ENCODE measurements at regions not wholly inside any gene's neighbourhood (a gene's known extent, or its start where the extent isn't known, plus 50 kb on each side); places are given as distances from the start of the nearest gene placed in this dataset.
"Not testable (repeated sequence)": the region's sequence is repeated elsewhere in the genome, so short reads cannot be mapped to it uniquely, and the experiment has no call there.

DNA sequence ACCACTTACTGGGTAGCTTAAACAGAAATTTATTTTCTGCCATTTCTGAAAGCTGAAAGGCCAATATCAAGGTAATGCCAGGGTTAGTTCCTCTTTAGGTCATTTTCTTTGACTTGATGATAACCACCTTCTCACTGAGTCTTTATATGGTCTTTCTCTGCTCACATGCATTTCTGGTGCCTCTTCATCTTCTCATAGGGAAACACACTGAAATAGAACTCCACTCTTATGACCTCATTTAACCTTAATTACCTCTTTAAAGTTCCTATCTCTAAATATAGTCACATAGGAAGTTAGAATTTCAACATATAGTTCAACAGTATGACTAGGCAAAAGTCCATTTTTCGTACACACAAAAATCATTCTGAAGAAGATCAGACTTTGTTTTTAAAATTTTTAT is 616.8 kb upstream of the VRK2 start:
- no peak for DNase-seq (ENCODE audit: low spot score)

DNA sequence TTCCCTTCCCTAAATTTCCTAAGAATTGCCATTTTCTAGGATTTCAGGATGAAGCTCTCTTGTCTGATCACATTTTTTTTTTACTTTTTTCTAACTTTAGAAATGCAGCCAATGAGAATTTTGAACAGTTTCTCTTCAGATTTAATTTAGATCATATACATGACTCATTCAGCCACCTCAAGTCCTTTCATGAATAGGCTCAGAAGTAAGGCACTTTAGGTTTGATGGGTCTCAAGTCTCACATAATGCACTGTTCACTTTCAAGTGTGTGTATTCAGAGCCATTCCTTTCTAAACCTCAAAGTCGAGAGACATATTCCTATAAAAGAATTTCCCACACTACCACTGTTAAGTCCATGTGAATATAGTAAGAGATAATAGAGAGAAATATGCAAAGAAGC is 614.1 kb upstream of the VRK2 start:
- no peak for DNase-seq (ENCODE audit: low spot score)

DNA sequence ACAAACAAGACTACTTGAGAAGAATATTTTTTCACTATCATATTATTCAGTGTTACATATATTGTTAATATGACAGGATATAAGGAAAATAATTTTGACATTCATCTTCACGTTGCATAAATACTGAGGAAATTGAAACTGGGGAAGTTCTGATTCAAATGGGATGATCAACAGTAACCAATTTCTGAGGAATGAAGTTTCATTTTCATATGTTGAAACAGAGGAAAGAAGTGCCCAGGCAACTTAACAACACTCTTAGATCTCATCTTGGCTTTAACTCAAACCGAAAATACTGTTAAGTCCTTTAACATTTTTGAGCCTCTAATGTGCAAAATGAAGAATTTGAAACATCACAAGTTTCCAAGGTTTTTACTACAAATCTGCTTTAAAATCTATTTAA is 612.2 kb upstream of the VRK2 start:
- no peak for DNase-seq (ENCODE audit: low spot score)

DNA sequence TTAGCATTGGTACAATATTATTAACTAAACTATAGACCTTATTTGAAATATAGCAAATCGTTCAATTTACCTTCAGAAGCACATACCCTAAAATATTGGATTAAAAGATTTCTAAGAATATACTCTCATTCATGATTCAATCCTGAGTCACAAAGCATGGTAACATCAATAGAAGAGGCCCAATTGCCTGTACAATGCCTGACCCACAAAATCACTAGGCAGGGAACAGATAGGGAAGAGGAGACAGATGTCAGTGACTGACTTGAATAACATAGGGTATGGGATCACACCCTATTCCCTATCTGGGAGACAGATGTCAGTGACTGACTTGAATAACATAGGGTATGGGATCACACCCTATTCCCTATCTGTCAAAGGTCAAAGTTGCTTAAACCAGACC is 611.6 kb upstream of the VRK2 start:
- DNase-seq (ENCODE audit: low spot score), result no peak

DNA sequence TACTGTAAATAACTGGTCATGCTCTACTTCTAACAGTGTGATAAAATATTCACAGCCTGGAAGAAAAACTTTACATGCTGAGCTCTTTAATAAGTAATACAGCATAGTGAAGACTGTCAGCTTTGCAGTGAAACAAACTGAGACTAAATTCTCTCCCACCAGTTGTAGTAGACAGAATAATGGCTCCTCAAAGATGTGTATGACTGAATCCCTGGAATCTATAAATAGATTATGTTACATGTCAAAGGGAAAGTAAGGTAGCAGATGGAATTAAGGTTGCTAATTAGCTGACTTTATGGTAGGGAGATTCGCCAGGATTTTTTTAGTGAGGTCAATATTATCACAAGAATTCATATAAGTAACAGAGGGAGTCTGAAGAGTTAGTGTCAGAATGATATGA is 609.5 kb upstream of the VRK2 start:
- no peak for DNase-seq (ENCODE audit: low spot score)

DNA sequence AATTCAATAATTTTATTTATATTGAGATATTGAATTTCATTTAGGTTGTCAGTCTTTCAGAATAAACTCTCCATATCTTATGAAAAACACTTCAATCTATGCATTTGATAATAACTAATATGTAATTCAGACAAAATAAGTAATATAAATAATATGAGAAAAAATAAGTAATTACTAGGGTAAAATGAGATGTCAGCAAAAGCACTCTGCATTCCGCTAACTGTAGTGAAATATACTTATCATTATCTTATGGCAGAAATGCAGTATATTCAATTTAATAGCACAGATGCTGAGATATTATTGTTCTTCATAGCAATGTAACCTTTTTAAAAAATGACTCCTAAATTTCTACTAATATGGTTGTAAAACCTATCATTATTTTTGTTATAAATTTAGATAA is 606.2 kb upstream of the VRK2 start:
- no peak for DNase-seq (ENCODE audit: low spot score)

DNA sequence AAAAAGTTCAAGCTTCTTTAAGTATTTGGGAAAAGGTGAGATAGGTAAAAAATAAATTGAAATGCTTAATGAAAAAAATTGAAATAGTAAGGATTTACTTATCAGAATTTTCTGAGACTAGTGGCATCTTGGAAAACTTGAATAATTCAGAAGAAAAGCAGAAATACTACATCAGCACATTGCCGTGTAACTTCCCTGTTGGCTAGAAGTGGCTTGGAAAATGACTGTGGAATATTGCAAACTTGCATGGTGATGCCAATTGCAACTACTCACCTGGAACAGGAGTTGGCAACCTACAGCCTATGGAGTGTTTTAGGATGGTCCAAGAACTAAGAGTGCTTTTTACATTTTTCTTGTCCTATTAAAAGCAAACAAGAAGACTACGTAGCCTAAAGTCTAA is 603.5 kb upstream of the VRK2 start:
- no peak for DNase-seq (ENCODE audit: low spot score)

DNA sequence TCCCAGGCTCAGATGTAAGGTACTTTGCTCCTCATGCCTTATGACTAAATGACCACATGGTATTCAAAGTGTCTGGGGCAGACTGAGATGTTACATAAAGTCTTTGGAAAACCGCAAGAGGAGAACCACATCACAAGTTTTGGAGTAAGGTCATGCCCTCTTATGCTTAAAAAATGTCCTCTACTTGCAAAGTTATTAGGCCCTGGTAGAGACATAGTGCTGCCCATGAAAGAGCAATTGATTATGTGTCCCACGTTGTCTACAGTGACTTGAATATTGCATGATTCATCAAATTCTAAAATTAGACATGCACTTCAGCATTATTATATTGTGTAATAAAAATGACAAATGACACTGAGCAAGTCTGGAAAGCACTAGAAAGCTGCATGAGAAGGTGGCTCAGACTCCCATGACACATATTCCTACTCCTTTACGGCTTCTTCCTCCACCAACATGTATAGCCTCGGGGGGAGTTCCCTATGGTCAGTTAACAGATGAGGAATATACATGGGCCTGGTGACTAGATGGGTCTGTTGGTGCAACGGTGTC is 602.6 kb upstream of the VRK2 start:
- no peak for DNase-seq (ENCODE audit: low spot score)

DNA sequence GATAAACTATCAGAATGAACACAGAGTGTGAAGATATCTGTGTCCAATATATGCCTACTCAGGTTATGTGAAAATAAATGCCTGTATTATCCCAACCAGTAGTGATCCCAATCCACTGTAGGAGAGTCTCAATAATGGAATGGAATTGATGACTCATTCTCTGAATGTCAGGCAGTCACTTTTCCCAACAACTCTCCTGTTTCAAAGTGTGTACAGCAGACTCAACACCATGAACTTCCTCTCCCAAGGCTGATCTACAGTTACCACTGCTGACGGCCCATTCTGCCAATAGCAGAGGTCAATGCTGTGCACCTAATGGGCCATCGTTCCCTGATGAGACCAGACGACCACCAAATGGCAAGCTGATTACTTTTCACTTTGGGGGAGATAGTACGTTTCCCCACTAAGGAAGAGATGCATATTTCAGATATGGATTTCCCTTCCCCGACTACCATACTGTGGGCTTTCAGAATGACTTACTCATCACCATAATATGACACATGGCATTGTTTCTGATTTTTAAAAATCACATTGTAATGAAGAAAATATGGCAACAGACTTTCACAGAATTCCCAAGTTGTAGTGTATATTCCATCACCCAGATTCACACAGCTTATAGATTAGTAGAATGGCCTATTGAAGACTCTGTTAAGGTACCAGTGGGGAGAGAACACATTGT is 601.7 kb upstream of the VRK2 start:
- no peak for DNase-seq (ENCODE audit: low spot score)

DNA sequence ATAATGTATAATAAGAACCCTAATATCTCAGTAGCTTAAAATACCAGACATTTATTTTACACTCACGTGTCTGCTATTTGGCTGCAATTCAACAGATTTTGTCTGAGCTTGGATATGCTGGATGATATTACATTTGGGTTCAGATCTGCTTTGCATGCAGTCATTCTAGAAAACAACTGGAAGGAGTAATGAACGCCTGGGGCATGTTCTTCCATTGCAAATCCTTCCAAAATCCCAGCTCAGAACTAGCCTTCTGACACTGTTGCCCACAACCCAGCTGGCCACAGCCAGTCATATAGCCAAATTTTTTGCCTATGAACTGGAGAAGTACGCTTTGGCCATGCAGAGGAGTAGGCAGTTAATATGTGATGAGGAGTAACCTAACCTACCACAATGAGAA is 597.8 kb upstream of the VRK2 start:
- DNase-seq (ENCODE audit: low spot score), result peak; percentile 40

DNA sequence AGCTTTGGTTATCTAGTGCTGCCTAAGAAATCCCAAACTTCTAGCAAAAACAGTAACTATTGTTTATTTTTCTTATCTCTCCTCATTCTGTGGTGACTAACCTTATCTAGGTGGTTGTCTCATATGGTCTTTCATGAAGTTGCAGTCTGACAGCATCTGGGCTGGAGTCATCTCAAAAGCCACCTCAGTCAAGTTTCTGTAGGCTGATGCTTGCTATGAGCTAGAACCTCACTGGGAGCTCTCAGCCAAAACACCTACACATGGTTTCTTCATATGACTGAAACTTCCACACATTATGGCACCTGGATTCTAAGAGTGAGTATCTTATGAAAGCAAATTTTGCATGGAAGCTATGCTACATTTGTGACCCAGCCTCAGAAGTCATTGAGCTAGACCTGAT is 596.4 kb upstream of the VRK2 start:
- no peak for DNase-seq (ENCODE audit: low spot score)

DNA sequence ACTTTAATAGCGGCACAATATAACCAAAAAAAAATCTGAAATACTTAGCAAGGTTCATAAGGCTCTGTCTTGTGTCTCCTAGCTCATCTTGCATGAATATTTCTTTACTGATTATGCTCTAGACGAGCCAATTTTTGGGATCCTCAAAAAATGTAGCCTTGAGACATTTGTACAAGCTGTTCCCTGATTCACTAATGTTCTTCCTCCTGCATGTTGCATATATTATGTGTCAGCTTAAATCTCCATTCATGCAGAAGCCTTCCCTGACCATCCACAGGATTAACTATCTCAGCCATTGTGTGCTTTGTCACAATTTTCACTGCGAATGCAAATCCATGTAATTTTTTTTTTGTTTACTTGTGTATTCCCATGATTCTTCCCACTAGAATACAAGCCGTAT is 594.0 kb upstream of the VRK2 start:
- DNase-seq (ENCODE audit: low spot score), result no peak

DNA sequence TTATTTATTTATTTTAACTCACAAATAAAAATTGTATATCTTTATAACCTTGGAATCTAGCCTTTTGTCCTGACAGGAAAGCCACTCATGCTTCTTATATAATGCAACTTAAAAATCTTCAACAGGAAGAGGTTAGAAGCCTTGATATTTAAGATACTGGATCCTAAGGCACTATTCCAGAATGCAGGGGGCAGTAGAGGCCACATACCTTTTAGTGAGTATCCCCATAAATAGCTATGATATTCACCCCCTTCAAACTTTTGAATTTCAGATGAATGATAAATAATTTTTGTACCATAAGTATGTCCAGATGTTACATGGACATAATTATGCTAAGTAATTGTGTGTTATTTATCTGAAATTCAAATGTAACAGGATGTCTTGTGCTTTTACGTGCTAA is 592.7 kb upstream of the VRK2 start:
- no peak for DNase-seq (ENCODE audit: low spot score)

DNA sequence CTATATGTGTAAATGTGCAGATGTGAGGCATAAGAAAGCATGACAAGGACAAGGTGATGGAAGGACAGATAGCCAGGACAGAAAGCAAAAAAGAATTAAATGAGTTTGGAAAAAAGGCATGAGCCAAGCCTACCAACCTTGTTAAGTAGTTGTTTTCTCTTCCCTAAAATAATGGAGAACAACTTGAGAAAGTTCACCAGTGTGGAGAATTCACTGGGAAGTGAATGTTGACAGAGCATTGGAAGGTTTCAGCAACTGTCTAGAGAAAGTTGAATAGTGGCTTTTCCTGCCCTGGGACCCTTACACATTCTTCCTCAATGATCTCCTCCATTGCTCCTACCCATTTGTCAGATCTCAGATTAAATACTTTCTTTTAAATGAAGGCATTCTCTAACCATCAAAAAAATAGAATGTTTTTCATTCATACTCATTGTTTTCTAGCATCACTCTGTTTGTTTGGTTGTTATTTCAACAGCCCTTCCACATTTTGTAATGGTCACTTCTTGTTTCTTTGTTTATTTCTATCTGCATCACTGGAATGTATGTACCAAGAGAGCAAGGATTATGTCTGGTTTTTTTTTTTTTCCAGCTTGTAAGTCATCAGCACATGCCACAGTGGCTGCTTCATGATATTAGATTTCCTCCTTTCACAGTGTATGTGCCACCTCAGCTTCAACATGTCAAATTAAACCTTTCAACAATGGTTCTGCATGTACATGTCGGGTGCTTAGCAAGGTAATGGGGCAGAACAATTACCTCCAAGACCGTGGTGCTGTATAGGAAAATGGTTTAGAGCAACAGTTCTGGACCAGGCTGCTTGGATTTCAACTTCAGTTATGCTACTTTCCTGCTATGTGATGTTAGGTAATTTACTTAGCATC is 586.0 kb upstream of the VRK2 start:
- no peak for DNase-seq (ENCODE audit: low spot score)

DNA sequence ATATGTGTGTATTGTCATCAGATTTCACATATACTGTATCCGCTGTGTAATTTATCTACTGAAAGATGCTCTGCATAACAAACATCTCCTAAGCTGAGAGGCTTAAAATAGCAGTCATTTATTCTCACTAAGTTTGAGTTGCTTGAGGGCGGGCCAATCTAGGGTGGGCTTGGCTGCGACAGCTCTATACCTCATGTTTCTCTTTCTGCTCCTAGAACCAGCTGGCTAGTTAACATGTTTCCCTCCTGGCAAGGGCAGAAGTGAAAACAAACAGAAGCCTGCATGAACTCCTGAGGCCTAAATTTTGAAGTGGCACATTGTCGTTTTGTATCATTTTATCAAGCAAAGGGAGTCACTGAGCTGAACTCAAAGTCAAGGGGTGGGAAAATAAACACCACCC is 585.0 kb upstream of the VRK2 start:
- DNase-seq (ENCODE audit: low spot score), result no peak

DNA sequence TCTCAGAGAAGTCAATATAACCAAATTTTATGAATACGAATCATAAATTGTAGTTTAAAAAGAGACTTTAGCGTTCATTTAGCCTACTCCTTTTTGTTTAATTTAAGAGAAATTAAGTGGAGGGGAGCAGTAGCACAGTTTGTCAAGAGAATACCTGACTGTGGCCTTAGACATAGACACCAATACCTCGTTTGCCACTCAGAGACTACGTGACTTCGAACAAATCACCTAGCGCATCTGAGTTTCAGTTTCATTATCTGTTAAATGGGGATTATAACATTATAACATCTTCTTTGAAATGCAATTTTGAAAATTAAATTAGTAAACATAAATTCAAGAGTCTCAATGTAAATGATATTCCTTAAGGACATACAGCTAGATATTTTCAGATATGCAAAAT is 581.5 kb upstream of the VRK2 start:
- no peak for DNase-seq (ENCODE audit: low spot score)

DNA sequence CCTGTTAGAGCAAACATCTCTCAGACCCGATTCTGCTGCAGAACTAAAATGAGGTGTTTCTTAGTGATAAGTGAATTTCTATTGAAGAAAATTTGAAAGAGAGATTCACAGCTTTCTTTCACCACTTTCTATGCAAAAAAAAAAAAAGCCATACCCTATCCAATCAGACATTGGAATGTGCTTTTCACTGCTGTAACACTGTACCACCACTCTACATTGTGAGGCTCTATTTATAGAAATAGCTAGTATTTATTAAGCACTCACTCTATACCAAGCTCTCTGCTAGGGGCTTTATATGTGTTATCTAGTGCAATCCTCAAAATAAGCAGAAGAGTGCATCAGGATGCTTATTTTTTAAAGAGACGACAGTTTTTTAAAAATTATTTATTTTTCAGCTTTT is 580.6 kb upstream of the VRK2 start:
- DNase-seq (ENCODE audit: low spot score), result no peak

DNA sequence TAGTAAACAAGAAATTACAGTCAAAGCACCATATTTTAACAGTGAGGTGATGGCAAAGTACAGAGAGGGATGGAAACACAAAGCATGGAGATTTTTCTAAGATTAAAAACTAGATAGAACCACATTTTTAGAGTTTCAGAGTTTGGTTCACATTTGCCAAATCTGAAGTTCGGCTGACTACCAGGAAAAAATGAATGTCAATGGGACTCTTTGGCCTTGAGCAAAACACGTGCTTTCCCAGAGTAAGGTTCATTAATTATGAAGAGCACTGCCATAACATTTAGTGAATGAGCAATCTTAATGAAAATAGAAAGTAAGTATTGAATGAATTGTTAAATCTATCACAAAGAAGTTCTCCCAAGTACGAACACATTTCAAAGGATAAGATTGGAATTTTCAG is 571.2 kb upstream of the VRK2 start:
- no peak for DNase-seq (ENCODE audit: low spot score)

DNA sequence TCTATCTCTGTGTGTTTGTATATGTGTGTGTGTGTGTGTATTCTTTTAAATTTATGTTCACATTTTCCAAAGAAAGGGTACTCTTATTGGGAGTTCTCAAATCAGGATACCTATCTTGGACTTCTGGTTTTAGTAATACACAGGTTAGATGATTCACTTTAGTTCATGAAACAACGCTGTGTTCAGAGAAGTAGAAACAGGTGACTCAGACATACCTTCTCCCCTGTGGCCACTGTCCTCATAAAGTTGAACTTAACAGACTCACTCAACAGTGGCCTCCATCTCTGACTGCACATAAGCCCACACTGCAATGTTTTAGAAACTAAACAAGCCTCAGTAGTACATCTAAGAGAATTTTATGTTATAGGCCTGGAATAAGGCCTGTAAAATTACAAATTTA is 566.6 kb upstream of the VRK2 start:
- DNase-seq (ENCODE audit: low spot score), result no peak

DNA sequence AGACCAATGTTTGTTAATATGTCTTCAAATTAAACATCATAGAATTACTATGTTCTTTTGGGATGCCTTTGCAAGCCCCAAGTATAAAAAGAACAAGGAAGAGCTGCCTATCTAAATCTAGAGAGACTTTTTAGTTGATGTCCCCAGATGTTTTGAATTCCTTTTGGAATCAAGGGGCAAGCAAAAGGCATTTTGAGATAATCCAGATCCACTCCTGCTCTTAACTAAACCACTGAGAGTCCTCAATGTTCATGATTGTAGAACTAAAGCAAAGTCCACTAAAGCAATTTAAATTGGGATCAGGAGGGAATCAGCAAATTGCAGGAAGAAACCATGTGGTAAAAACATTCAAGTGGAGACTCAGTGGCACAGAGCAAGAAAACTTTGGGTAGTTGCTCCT is 558.5 kb upstream of the VRK2 start:
- peak; percentile 61 for DNase-seq (ENCODE audit: low spot score)

DNA sequence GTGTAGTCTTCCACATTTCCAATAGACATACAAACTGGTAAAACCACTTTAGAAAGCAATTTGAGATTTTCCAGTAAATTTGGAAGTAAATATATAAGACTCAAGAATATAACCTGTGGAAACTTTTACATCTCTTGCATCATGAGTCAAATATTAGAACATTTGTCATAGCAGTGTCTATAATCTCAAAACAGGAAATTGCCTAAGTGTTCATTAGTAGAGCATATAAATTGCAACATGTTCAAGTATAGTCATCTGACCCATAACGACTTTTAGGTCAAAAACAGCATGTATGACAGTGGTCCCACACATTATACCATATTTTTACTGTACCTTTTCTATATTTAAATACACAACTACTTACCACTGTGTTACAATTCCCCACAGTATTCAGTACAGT is 555.9 kb upstream of the VRK2 start:
- no peak for DNase-seq (ENCODE audit: low spot score)

DNA sequence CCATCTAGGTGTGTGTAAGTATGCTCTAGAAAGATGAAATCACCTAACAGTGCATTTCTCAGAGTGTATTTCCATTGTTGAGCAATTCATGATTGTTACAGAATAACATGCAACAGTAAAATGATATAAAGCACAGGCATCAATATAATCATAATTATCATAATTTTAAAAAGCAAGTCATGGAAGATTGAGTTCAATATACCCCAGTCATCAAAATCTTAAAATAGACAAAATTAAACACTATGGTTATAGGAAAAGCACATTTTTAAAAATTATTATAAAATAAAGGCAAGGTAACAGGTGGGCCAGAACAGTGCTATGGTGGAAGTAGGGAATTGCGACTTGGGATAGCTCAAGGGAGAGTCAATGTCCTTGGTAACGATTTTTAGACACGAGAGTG is 555.4 kb upstream of the VRK2 start:
- no peak for DNase-seq (ENCODE audit: low spot score)

DNA sequence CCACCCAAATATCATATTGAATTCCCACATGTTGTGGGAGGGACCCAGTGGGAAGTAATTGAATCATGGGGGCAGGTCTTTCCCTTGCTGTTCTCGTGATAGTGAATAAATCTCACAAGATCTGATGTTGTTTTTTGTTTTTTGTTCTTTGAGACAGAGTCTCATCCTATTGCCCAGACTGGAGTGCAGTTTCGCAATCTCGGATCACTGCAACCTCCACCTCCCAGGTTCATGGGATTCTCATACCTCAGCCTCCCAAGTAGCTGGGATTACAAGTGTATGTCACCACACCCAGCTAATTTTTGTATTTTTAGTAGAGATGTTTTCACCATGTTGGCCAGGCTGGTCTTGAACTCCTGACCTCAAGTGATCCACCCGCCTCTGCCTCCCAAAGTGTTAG is 552.6 kb upstream of the VRK2 start:
- DNase-seq (ENCODE audit: low spot score), result not testable (repeated sequence)
